Activated T-helper 1 cell treated with anti-CD3 and anti-CD28 coated beads, Interleukin-12 subunit alpha, Interleukin-12 subunit beta, Interleukin-2, Interleukin-4 antibody, amounts not matched to agents 30 ng/mL and 10 ng/mL and 1 ng/mL, durations not matched to agents 14 hours and 24 hours and 36 hours (primary cell): ENCODE measurements at regions not wholly inside any gene's neighbourhood (a gene's known extent, or its start where the extent isn't known, plus 50 kb on each side); places are given as distances from the start of the nearest gene placed in this dataset.

Experiments
- DNase-seq: peaks from one replicate; pipeline ENCODE4 v3.0.0; 2021; ENCODE audit warnings: low spot score
- H3K27ac Mint-ChIP-seq: one replicate; pipeline ENCODE4 v1.8.0; 2021; ENCODE audit warnings: mild to moderate bottlenecking, mixed read lengths
- H3K27me3 Mint-ChIP-seq: one replicate; pipeline ENCODE4 v1.8.0; 2022; ENCODE audit warnings: mild to moderate bottlenecking, moderate library complexity, mixed read lengths; ENCODE audit not compliant: insufficient read depth
- H3K36me3 Mint-ChIP-seq: one replicate; pipeline ENCODE4 v1.8.0; 2021; ENCODE audit warnings: low read depth, mixed read lengths
- H3K4me1 Mint-ChIP-seq: one replicate; pipeline ENCODE4 v1.8.0; 2021; ENCODE audit warnings: low read depth, mixed read lengths
- H3K4me3 Mint-ChIP-seq: one replicate; pipeline ENCODE4 v1.8.0; 2021; ENCODE audit warnings: mild to moderate bottlenecking, moderate library complexity, mixed read lengths
- H3K9me3 Mint-ChIP-seq: one replicate; pipeline ENCODE4 v1.8.0; 2021; ENCODE audit warnings: mixed read lengths
- intact Hi-C: fragments of 100-400 bp; cut with micrococcal nuclease; formaldehyde crosslinking; loops from one replicate; pipeline ENCODE4 v1.15.1; 2024

GRCh38 chr10:10307036-10307435 is 710.6 kb upstream of the CELF2 start:
- no peak for DNase-seq
- no peak overlapping the region for H3K27ac Mint-ChIP-seq
- intact Hi-C loops, result no loop called here
- H3K36me3 Mint-ChIP-seq, result no peaks in the 10 kb centered on the region
- H3K4me1 Mint-ChIP-seq, result no peaks in the 10 kb centered on the region
- H3K9me3 Mint-ChIP-seq, result no peaks in the 10 kb centered on the region
- H3K4me3 Mint-ChIP-seq, result no peak overlapping the region
- H3K27me3 Mint-ChIP-seq, result no peaks in the 10 kb centered on the region

- intact Hi-C loops, result no loop called here
- Mint-ChIP-seq H3K27ac (no peak overlapping the region), H3K4me3 (no peak overlapping the region), H3K4me1 (no peaks in the 10 kb centered on the region), H3K27me3 (no peaks in the 10 kb centered on the region), H3K36me3 (no peaks in the 10 kb centered on the region), H3K9me3 (no peaks in the 10 kb centered on the region)
- no peak for DNase-seq
Measured at GRCh38 chr10:10307551-10307950, 710.1 kb upstream of the CELF2 start.

GRCh38 chr10:10310498-10310897 is 707.2 kb upstream of the CELF2 start:
- H3K4me3 Mint-ChIP-seq, result no peak overlapping the region
- H3K27me3 Mint-ChIP-seq, result no peaks in the 10 kb centered on the region
- H3K4me1 Mint-ChIP-seq, result no peaks in the 10 kb centered on the region
- intact Hi-C loops, result no loop called here
- H3K36me3 Mint-ChIP-seq, result no peaks in the 10 kb centered on the region
- no peak for DNase-seq
- no peak overlapping the region for H3K27ac Mint-ChIP-seq
- no peaks in the 10 kb centered on the region for H3K9me3 Mint-ChIP-seq

- no peaks in the 10 kb centered on the region for H3K36me3 Mint-ChIP-seq
- no peak overlapping the region for H3K27ac Mint-ChIP-seq
- H3K27me3 Mint-ChIP-seq, result no peaks in the 10 kb centered on the region
- DNase-seq, result no peak
- H3K4me3 Mint-ChIP-seq, result no peak overlapping the region
- intact Hi-C loops, result no loop called here
- no peaks in the 10 kb centered on the region for H3K4me1 Mint-ChIP-seq
- no peaks in the 10 kb centered on the region for H3K9me3 Mint-ChIP-seq
Measured at GRCh38 chr10:10311966-10312365, 705.7 kb upstream of the CELF2 start.

- DNase-seq, result no peak
- Mint-ChIP-seq H3K4me1 (no peaks in the 10 kb centered on the region), H3K27me3 (no peaks in the 10 kb centered on the region), H3K9me3 (no peaks in the 10 kb centered on the region), H3K4me3 (no peak overlapping the region), H3K27ac (no peak overlapping the region), H3K36me3 (no peaks in the 10 kb centered on the region)
- intact Hi-C loops, result no loop called here
Measured at GRCh38 chr10:10313149-10313835, 704.4 kb upstream of the CELF2 start.

GRCh38 chr10:10314626-10315025 is 703.0 kb upstream of the CELF2 start:
- H3K27ac Mint-ChIP-seq, result no peak overlapping the region
- H3K9me3 Mint-ChIP-seq, result no peaks in the 10 kb centered on the region
- H3K27me3 Mint-ChIP-seq, result no peaks in the 10 kb centered on the region
- no peak overlapping the region for H3K4me3 Mint-ChIP-seq
- intact Hi-C loops, result no loop called here
- no peak for DNase-seq
- no peaks in the 10 kb centered on the region for H3K4me1 Mint-ChIP-seq
- no peaks in the 10 kb centered on the region for H3K36me3 Mint-ChIP-seq

GRCh38 chr10:10315989-10316388 is 701.7 kb upstream of the CELF2 start:
- Mint-ChIP-seq H3K4me1 (no peaks in the 10 kb centered on the region), H3K36me3 (no peaks in the 10 kb centered on the region), H3K27me3 (no peaks in the 10 kb centered on the region), H3K27ac (no peak overlapping the region), H3K9me3 (no peaks in the 10 kb centered on the region), H3K4me3 (no peak overlapping the region)
- intact Hi-C loops, result no loop called here
- no peak for DNase-seq

GRCh38 chr10:10317151-10317550 is 700.5 kb upstream of the CELF2 start:
- H3K27ac Mint-ChIP-seq, result no peak overlapping the region

GRCh38 chr10:10318856-10319255 is 698.8 kb upstream of the CELF2 start:
- Mint-ChIP-seq H3K4me3 (no peak overlapping the region), H3K27ac (no peak overlapping the region)

More at GRCh38 chr10:10317151-10317550, 700.5 kb upstream of the CELF2 start:
- DNase-seq, result no peak
- H3K4me3 Mint-ChIP-seq, result no peak overlapping the region
- H3K36me3 Mint-ChIP-seq, result no peaks in the 10 kb centered on the region
- H3K27me3 Mint-ChIP-seq, result no peaks in the 10 kb centered on the region
- no peaks in the 10 kb centered on the region for H3K9me3 Mint-ChIP-seq
- intact Hi-C loops, result no loop called here
- no peaks in the 10 kb centered on the region for H3K4me1 Mint-ChIP-seq

GRCh38 chr10:10320956-10321355 is 696.7 kb upstream of the CELF2 start:
- DNase-seq, result no peak
- H3K4me3 Mint-ChIP-seq, result no peak overlapping the region
- H3K27me3 Mint-ChIP-seq, result no peaks in the 10 kb centered on the region
- H3K9me3 Mint-ChIP-seq, result no peaks in the 10 kb centered on the region
- intact Hi-C loops, result no loop called here
- H3K36me3 Mint-ChIP-seq, result no peaks in the 10 kb centered on the region
- no peak overlapping the region for H3K27ac Mint-ChIP-seq
- no peaks in the 10 kb centered on the region for H3K4me1 Mint-ChIP-seq

More at GRCh38 chr10:10318856-10319255, 698.8 kb upstream of the CELF2 start:
- no peaks in the 10 kb centered on the region for H3K4me1 Mint-ChIP-seq
- H3K27me3 Mint-ChIP-seq, result no peaks in the 10 kb centered on the region
- H3K36me3 Mint-ChIP-seq, result no peaks in the 10 kb centered on the region
- no peak for DNase-seq
- no peaks in the 10 kb centered on the region for H3K9me3 Mint-ChIP-seq
- intact Hi-C loops, result no loop called here

GRCh38 chr10:10326116-10326515 is 691.6 kb upstream of the CELF2 start:
- no peaks in the 10 kb centered on the region for H3K36me3 Mint-ChIP-seq
- no peak overlapping the region for H3K4me3 Mint-ChIP-seq
- no peaks in the 10 kb centered on the region for H3K9me3 Mint-ChIP-seq
- intact Hi-C loops, result no loop called here
- H3K27ac Mint-ChIP-seq, result no peak overlapping the region
- no peaks in the 10 kb centered on the region for H3K27me3 Mint-ChIP-seq
- DNase-seq, result no peak
- no peaks in the 10 kb centered on the region for H3K4me1 Mint-ChIP-seq

- Mint-ChIP-seq H3K27ac (no peak overlapping the region), H3K4me3 (no peak overlapping the region), H3K36me3 (no peaks in the 10 kb centered on the region), H3K9me3 (no peaks in the 10 kb centered on the region), H3K27me3 (no peaks in the 10 kb centered on the region), H3K4me1 (no peaks in the 10 kb centered on the region)
- intact Hi-C loops, result no loop called here
- DNase-seq, result no peak
Measured at GRCh38 chr10:10327934-10328333, 689.7 kb upstream of the CELF2 start.

- intact Hi-C loops, result no loop called here
- Mint-ChIP-seq H3K36me3 (no peaks in the 10 kb centered on the region), H3K27ac (no peak overlapping the region), H3K27me3 (no peaks in the 10 kb centered on the region), H3K9me3 (no peaks in the 10 kb centered on the region), H3K4me3 (no peak overlapping the region), H3K4me1 (no peaks in the 10 kb centered on the region)
- no peak for DNase-seq
Measured at GRCh38 chr10:10330418-10330817, 687.3 kb upstream of the CELF2 start.

GRCh38 chr10:10332786-10333185 is 684.9 kb upstream of the CELF2 start:
- intact Hi-C loops, result no loop called here
- no peak for DNase-seq
- Mint-ChIP-seq H3K4me3 (no peak overlapping the region), H3K4me1 (no peaks in the 10 kb centered on the region), H3K27ac (no peak overlapping the region), H3K27me3 (no peaks in the 10 kb centered on the region), H3K9me3 (no peaks in the 10 kb centered on the region), H3K36me3 (no peaks in the 10 kb centered on the region)
